Stimulated activated CD4-positive, alpha-beta T cell treated with anti-CD3 and anti-CD28 coated beads, Interleukin-12 subunit alpha, Interleukin-12 subunit beta, amount 100 ng/mL, for 24 hours (primary cell): ENCODE measurements at regions not wholly inside any gene's neighbourhood (a gene's known extent, or its start where the extent isn't known, plus 50 kb on each side); places are given as distances from the start of the nearest gene placed in this dataset.
"Not testable (repeated sequence)": the region's sequence is repeated elsewhere in the genome, so short reads cannot be mapped to it uniquely, and the experiment has no call there.

Source experiments
- DNase-seq, 2 experiments: peaks; one replicate each; pipeline ENCODE4 v3.0.0-alpha.2; 2020; ENCODE audit warnings: low read depth in 2 of 2

GRCh38 chr5:136740228-136740627, 374.9 kb upstream of the TRPC7 start:
- DNase-seq, result no peak

- not testable (repeated sequence) for DNase-seq
Measured at GRCh38 chr5:136739271-136739670, 373.9 kb upstream of the TRPC7 start.

- DNase-seq, result no peak
Measured at GRCh38 chr5:136738829-136739228, 373.5 kb upstream of the TRPC7 start.

DNA sequence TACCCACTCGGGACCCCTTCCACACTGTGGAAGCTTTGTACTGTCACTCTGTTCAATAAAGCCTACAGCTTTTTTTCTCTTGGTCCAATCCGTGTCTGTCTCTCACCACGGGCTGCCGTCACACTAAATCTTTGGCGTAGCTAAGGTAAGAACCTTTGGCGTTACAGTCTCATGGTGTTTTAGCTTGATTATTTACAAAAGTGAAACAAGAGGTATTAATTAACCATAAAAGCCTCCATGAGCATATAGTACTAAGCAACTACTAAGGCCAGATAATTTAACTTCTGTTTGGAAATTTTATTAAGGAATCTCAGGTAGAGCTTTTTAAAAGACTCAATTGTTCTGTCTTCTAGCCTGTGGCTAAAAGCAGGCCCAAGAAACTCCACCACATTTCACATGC, 370.7 kb upstream of the TRPC7 start:
- no peak for DNase-seq

GRCh38 chr5:136735611-136736010, 370.3 kb upstream of the TRPC7 start:
- not testable (repeated sequence) for DNase-seq

- DNase-seq, result no peak
Measured at GRCh38 chr5:136734628-136735027, 369.3 kb upstream of the TRPC7 start.

- no peak for DNase-seq
Measured at GRCh38 chr5:136732751-136733150, 367.4 kb upstream of the TRPC7 start.

- DNase-seq, result no peak
Measured at GRCh38 chr5:136731241-136731900, 366.0 kb upstream of the TRPC7 start.

DNA sequence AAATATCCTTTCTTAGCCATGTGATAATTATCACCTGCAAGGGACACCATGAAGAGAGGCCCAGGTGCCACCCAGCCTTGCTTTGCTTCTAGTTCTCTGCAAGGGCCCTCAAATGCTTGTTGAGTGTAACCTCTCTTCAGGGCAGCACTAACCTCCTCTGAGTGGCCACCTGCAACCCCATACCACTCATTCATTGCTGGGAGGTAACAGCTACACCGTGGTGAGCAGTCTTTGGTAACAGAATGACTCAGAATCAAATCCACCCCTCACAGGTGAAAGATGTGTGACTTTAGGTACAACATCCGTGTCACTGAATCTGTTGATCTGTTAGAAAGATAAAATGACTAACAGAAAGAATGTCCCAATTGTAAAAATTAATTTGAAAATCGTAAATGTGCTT, 365.1 kb upstream of the TRPC7 start:
- no peak for DNase-seq

DNA sequence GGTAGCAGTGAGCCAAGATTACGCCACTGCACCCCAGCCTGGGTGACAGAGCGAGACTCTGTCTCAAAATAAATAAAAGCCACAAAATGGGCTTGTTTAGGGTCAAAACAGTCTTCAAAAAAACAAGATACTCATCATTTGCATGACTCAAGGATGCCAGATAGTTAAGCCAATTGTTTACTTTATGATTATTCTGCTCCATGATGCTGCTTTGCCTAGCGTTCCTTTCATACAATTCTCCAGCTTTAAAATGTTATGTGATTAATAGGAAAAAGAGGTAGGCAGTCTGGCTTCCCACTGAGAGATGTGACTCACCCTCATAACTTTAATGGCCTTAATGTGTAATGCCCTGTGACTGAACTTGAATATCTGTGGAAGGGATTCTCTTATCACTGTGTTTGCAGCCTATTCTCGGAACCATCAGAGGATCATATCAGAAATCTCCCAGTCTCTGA, 364.6 kb upstream of the TRPC7 start:
- DNase-seq, result no peak

DNA sequence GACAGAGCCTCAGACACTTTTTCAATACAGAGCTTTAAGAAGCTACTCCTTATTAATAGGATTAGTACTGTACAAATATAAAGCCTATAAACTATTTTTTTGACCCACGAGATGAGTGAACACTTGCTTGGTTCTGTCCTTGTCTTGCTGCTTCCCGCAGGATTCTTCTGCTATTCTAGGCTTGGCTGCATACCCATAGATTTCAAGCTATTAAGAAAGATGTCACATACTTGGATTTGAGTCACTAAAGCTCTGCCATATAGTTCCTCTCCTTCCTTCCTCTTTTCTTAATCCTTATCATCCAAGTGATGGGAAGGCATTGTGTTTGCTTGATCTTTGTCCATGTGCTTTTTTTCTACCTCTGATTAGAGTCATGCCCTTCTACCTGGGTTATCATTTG, 361.2 kb upstream of the TRPC7 start:
- no peak for DNase-seq

DNA sequence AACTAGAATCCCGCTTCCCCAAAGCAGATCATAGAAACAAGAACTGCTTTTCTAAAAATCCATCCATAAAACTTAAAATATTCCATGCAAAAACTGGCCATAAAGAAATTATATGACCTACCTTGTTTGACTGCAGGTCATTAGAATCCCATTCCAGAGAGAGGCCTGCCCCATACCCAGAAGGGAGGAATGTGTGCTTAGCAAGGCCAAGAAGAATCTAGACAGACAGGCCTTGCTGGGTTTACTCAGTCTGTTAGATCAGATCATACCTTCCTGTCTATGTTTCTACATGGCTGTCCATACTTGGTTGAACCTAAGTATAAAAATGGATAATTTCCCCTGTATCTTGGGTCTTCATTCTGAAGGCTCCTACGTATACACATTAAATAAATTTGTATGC, 358.8 kb upstream of the TRPC7 start:
- no peak for DNase-seq

GRCh38 chr5:136722581-136722980, 357.2 kb upstream of the TRPC7 start:
- no peak for DNase-seq

GRCh38 chr5:136722086-136722485, 356.7 kb upstream of the TRPC7 start:
- DNase-seq, result no peak

DNA sequence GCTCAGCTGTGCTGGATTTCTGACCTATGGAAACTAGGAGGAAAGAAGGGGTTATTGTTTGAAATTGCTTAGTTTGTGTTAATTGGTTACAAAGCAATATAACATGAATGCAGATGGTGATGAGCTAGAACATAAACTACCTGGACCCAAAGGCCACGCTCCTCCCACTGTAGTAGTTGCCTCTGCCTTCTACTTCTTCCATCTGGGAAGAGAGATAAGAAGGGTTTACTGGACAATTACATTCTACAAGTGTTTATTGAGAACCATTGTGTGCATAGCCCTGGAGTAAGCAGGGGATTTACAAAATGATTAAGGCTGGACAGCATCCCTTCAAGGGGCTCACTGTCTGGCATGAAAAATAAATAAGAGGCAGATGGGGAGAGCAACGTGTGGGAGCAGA, 355.3 kb upstream of the TRPC7 start:
- no peak for DNase-seq

DNA sequence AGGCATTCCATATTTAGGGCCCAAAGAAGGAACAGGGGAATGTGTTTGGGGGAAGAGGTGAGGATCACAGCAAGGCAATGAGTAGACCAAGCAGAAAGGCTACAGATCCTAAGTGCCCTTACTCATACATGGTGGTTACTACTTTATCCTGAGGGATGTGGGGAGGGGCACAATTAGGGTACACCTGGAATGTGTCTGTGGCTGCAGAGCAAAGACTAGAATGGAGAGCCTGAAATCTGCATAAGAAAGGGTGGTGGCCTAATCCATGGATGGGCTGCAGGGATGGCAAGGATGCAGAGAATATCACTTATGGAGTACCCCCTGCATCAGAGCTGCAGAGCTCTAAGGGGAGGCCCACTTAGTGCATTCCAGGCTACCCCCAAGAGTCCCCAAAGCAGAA, 352.6 kb upstream of the TRPC7 start:
- no peak for DNase-seq

DNA sequence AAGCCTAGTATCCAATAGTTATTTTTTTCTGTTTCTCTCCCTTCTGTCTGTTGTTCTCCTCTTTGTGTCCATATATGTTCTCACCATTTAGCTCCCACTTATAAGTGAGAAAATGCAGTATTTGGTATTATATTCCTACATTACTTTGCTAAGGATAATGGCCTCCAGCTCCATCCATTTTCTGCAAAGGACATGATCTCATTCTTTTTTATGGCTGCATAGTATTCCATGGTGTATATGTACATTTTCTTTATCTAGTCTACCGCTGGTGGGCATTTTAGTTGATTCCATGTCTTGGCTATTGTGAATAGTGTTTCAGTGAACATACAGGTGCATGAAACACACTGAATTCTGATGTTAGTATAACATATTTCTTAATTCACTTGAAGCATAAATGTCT, 348.9 kb upstream of the TRPC7 start:
- DNase-seq, result no peak

DNA sequence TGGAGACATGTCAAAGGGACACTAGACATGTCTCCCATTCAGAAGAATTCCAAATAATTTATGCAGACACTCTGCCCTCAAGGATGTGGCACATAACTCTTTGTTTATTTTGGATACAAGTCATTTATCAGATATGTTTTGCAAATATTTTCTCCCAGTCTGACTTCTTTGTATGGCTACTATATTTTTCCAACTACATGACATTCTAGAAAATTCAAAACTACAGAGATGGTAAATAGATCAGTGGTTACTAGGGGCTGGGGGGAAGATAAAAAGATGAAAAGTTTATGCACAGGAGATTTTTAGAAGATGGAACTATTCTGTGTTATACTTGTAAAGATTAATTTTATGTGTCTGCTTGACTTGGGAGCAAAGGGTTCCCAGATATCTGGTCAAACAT, 347.3 kb upstream of the TRPC7 start:
- no peak for DNase-seq

- DNase-seq, result no peak
Measured at GRCh38 chr5:136710834-136711233, 345.5 kb upstream of the TRPC7 start.

DNA sequence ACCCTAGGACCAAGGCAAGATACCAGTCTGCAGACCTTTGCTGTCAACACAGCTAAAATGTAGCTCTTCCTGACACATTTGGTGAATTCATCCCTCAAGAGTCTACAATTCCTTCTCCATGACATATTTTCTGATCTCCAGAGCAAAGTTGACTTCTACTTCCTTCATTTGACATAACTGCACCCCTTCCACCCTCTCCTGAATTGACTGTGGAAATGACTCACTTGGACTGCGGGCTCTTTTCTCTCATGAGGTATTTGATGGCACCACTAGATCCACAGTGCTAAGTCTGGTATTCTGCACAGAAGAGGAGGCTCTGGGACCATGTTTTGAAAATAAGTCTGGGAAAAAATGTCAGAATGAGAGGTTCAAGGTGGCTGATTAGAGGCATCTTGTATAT, 338.4 kb upstream of the TRPC7 start:
- DNase-seq, result no peak

DNA sequence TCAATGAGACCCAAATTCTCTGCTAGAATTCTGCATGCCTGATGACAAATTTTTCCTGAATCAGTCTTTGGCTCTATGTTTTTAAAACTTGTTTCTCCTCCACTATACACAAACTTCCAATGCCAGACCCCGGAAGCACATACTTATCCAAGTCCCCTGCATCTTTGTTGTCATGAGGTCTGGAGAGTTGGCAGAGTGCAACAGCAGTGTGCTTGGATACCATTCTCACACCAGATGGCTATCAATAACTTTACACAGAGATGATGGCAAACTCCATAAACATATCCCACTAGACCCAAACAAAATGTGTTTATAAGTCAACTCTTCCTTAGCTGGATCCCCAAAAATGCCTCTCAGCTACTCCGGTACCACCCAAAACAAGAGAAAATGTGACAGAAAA, 337.7 kb upstream of the TRPC7 start:
- no peak for DNase-seq

- DNase-seq, result no peak
Measured at GRCh38 chr5:136701191-136701590, 335.8 kb upstream of the TRPC7 start.

DNA sequence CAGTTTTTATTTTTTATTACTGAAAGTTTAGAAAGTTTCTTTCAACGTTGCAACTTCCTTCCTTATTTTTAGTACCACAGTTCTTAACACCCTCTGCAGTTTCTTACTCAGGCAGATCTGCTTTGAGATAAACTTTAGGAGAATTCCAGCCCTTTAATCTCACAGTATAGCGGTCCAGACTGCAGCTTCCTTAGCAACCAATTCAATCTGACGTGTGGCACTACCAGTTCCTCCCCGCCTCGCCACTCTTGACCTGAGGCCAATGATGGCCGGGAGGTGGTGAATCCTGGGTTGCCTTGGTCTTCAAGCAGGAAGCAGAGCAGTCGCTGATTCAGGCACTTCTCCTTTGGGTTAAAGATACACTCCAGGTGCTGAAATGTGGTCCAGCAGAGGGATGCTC, 334.3 kb upstream of the TRPC7 start:
- no peak for DNase-seq

DNA sequence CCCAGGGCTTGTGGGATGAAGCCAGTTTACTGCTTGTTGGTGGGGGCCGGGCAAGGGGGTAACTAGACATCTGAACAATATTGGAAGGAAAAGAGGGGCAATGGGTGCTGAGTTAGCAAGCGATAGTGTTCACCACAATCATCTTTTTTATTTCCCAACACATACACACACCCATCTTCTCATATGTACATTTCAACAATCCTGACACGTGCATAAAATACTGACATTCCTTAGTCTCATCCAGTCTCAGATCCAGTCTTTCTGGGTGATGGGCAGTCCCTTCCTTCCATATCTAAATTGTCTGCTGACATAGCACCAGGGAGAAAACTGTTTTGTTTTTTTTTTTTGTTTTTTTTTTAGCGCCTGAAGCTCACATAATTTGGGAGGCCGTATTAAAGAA, 333.6 kb upstream of the TRPC7 start:
- no peak for DNase-seq
